IMR-90 (cell line): ENCODE measurements at regions not wholly inside any gene's neighbourhood (a gene's known extent, or its start where the extent isn't known, plus 50 kb on each side); places are given as distances from the start of the nearest gene placed in this dataset.

Source experiments
- ATAC-seq: fragments of 200-7000 bp; cut with Tn5 transposase; 2 replicates; pipeline ENCODE4 v1.9.1; 2020; ENCODE audit warnings: low read depth, mild to moderate bottlenecking, moderate library complexity
- BruUV-seq: library from RNA; stranded (reverse); fragments of 400-500 nt; replicated peaks from 2 replicates; lab custom pipeline; 2021; lab: Mats Ljungman, UMichigan
- CTCF ChIA-PET: fragments of 300-600 bp; formaldehyde crosslinking; extraction: SDS; loops from one replicate; lab custom pipeline; 2021; ENCODE audit warnings: antibody characterized with exemption; lab: Yijun Ruan, JAX
- POLR2A ChIA-PET: fragments of 300-600 bp; sonication (Branson Sonifier 250); formaldehyde crosslinking; loops from one replicate; lab custom pipeline; 2022; ENCODE audit warnings: antibody characterized with exemption; ENCODE audit not compliant: unreplicated experiment; lab: Charles Lee
- DNase-seq: peaks from one replicate; pipeline ENCODE4 v3.0.0; 2013
- H2AFZ ChIP-seq: replicated peaks from 2 replicates; pipeline ENCODE3; 2013; ENCODE audit warnings: low read length, mild to moderate bottlenecking; ENCODE audit not compliant: poor library complexity
- H2AK5ac ChIP-seq: 2 replicates; pipeline ENCODE4 v1.6.1; 2013; ENCODE audit warnings: low read depth, low read length, inconsistent platforms
- H2AK9ac ChIP-seq: replicated peaks from 2 replicates; pipeline ENCODE3; 2013; ENCODE audit warnings: mild to moderate bottlenecking, low read depth, low read length, moderate library complexity; ENCODE audit not compliant: poor library complexity
- H2BK120ac ChIP-seq: 2 replicates; pipeline ENCODE4 v1.6.1; 2013; ENCODE audit warnings: low read depth, low read length, inconsistent platforms
- H2BK15ac ChIP-seq: 3 replicates; pipeline ENCODE4 v1.6.1; 2013; ENCODE audit warnings: low read depth, low read length, inconsistent platforms
- H2BK20ac ChIP-seq: 2 replicates; pipeline ENCODE4 v1.6.1; 2013; ENCODE audit warnings: low read depth, mild to moderate bottlenecking, inconsistent platforms, low read length, moderate library complexity
- H2BK5ac ChIP-seq: 2 replicates; pipeline ENCODE4 v1.6.1; 2013; ENCODE audit warnings: mild to moderate bottlenecking, low read depth, low read length, inconsistent platforms; ENCODE audit not compliant: poor library complexity, severe bottlenecking
- H3K14ac ChIP-seq: replicated peaks from 2 replicates; pipeline ENCODE4 v1.6.1; 2013; ENCODE audit warnings: low read depth, low read length, inconsistent platforms
- H3K18ac ChIP-seq: 2 replicates; pipeline ENCODE4 v1.6.1; 2013; ENCODE audit warnings: low read depth, low read length, control low read depth
- H3K23ac ChIP-seq: 2 replicates; pipeline ENCODE4 v1.6.1; 2013; ENCODE audit warnings: low read depth, low read length, inconsistent platforms
- H3K27ac ChIP-seq: 2 replicates; pipeline ENCODE4 v1.5.1; 2013; ENCODE audit warnings: mild to moderate bottlenecking, control low read depth, low read length; ENCODE audit not compliant: insufficient read depth
- H3K27me3 ChIP-seq: 2 replicates; pipeline ENCODE4 v1.6.1; 2013; ENCODE audit warnings: low read length; ENCODE audit not compliant: control insufficient read depth, insufficient read depth
- H3K36me3 ChIP-seq: 2 replicates; pipeline ENCODE4 v1.6.1; 2013; ENCODE audit warnings: low read length, mixed read lengths; ENCODE audit not compliant: control insufficient read depth, insufficient read depth
- H3K4ac ChIP-seq: 2 replicates; pipeline ENCODE4 v1.6.1; 2013; ENCODE audit warnings: low read depth, low read length, inconsistent platforms
- H3K4me1 ChIP-seq: 2 replicates; pipeline ENCODE4 v1.6.1; 2013; ENCODE audit warnings: low read length, mixed read lengths; ENCODE audit not compliant: control insufficient read depth, insufficient read depth
- H3K4me2 ChIP-seq: 2 replicates; pipeline ENCODE4 v1.6.1; 2013; ENCODE audit warnings: low read depth, mild to moderate bottlenecking, control low read depth, low read length, moderate library complexity
- H3K4me3 ChIP-seq: 2 replicates; pipeline ENCODE4 v1.5.1; 2013; ENCODE audit warnings: low read depth, mild to moderate bottlenecking, control low read depth, low read length, moderate library complexity; ENCODE audit not compliant: insufficient read depth
- H3K56ac ChIP-seq: 2 replicates; pipeline ENCODE4 v1.6.1; 2013; ENCODE audit warnings: low read length, inconsistent platforms; ENCODE audit not compliant: insufficient read depth; ENCODE audit errors: extremely low read depth
- H3K79me1 ChIP-seq, 2 experiments: 2 replicates each; pipeline ENCODE4 v1.6.1; 2013; ENCODE audit warnings: low read length in 2 of 2, inconsistent platforms in 1 of 2, low read depth in 1 of 2
- H3K9ac ChIP-seq: 2 replicates; pipeline ENCODE4 v1.6.1; 2013; ENCODE audit warnings: low read depth, low read length, control low read depth
- H3K9me1 ChIP-seq: 2 replicates; pipeline ENCODE4 v1.6.1; 2013; ENCODE audit warnings: low read length, inconsistent platforms; ENCODE audit not compliant: insufficient read depth
- H3K9me3 ChIP-seq: 2 replicates; pipeline ENCODE4 v1.6.1; 2013; ENCODE audit warnings: low read length; ENCODE audit not compliant: control insufficient read depth, insufficient read depth
- H4K20me1 ChIP-seq: 2 replicates; pipeline ENCODE4 v1.6.1; 2013; ENCODE audit warnings: low read length, inconsistent platforms; ENCODE audit not compliant: insufficient read depth
- H4K5ac ChIP-seq: 2 replicates; pipeline ENCODE4 v1.6.1; 2013; ENCODE audit warnings: mild to moderate bottlenecking, low read depth, low read length, control low read depth
- H4K8ac ChIP-seq, 2 experiments: 2 replicates each; pipeline ENCODE4 v1.6.1; 2013; ENCODE audit warnings: low read depth in 2 of 2, low read length in 2 of 2, control low read depth in 1 of 2, inconsistent platforms in 1 of 2
- H4K91ac ChIP-seq: 2 replicates; pipeline ENCODE4 v1.6.1; 2013; ENCODE audit warnings: low read depth, low read length, inconsistent platforms; ENCODE audit not compliant: insufficient read depth
- FOS ChIP-seq: fragments of 150-350 bp; IDR thresholded peaks from 2 replicates; pipeline ENCODE4 v1.6.1; 2016; ENCODE audit warnings: low read depth, low read length
- WGBS, 2 experiments: methylation state at CpG; one replicate each; pipeline versions ENCODE4 v1.1.5 to v1.1.7; 2013; ENCODE audit warnings: missing lambda C conversion rate in 2 of 2; ENCODE audit not compliant: insufficient read length in 1 of 2; ENCODE audit errors: extremely low coverage in 2 of 2; 5-methylcytosine and 5-hydroxymethylcytosine counted together
- dilution Hi-C: fragments of 300-500 bp; cut with HindIII; formaldehyde crosslinking; loops from one replicate; pipeline ENCODE4 v1.14.3; 2018; ENCODE audit warnings: low sequenced_read_pairs; ENCODE audit not compliant: unreplicated experiment
- in situ Hi-C: fragments of 300-500 bp; cut with MboI; formaldehyde crosslinking; loops from 3 replicates; pipeline ENCODE4 v1.14.3; 2019; ENCODE audit warnings: low sequenced_read_pairs, inconsistent platforms, mixed read lengths
- intact Hi-C: fragments of 100-400 bp; cut with micrococcal nuclease; formaldehyde crosslinking; loops from 2 replicates; pipeline ENCODE4 v1.10.0; 2022
- TF ChIP-seq, protein P1 (sequence below): conservative IDR thresholded peaks from 2 replicates; pipeline ENCODE4 v1.5.1; 2012; ENCODE audit warnings: mild to moderate bottlenecking, low read depth, low read length, improper control_type of control experiment

DNA sequence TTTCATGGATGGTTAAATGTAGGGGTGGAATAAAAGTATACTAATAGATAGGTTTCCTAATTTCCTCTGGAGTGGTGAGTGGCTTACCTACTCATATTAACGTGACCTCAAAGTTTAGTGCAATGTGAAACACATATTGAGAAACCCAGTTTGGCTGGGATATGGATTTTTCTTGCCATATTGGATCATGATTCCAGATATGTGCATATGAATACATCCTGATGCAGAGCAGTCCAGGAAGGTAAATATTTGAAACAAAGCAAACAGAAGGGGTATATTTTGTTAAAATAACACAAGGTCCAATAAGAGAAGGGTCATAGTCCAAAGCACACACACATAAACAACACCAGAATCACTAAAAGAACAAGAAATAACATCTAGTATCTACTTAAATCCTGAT lies 608.1 kb downstream of the PKHD1 start:
- H3K36me3 ChIP-seq = no peaks in the 10 kb centered on the region
- in situ Hi-C loops = no loop called here
- H3K18ac ChIP-seq = no peak overlapping the region
- DNase-seq = no peak
- ChIA-PET CTCF (no interaction called here), POLR2A (no interaction called here)
- no peak overlapping the region for H4K8ac ChIP-seq
- H3K4me2 ChIP-seq = no peak overlapping the region
- no peak overlapping the region for H3K4me3 ChIP-seq
- H4K20me1 ChIP-seq = no peaks in the 10 kb centered on the region
- no peak overlapping the region for H3K4ac ChIP-seq
- H3K56ac ChIP-seq = no peak overlapping the region
- H2AFZ ChIP-seq = no peak overlapping the region
- no peak overlapping the region for H2AK5ac ChIP-seq
- no peaks in the 10 kb centered on the region for H3K4me1 ChIP-seq
- H2BK20ac ChIP-seq = no peak overlapping the region
- peaks cover 4% of the 10 kb centered on the region for H3K9me3 ChIP-seq
- dilution Hi-C loops = no loop called here
- H3K9ac ChIP-seq = no peak overlapping the region
- H3K9me1 ChIP-seq = no peaks in the 10 kb centered on the region
- H2BK15ac ChIP-seq = no peak overlapping the region
- ATAC-seq = no peak
- no peaks in the 10 kb centered on the region for H3K27me3 ChIP-seq
- H2AK9ac ChIP-seq = no peak overlapping the region
- H3K27ac ChIP-seq = no peak overlapping the region
- no peaks in the 10 kb centered on the region for H3K79me1 ChIP-seq
- TF ChIP-seq, protein P1, sequence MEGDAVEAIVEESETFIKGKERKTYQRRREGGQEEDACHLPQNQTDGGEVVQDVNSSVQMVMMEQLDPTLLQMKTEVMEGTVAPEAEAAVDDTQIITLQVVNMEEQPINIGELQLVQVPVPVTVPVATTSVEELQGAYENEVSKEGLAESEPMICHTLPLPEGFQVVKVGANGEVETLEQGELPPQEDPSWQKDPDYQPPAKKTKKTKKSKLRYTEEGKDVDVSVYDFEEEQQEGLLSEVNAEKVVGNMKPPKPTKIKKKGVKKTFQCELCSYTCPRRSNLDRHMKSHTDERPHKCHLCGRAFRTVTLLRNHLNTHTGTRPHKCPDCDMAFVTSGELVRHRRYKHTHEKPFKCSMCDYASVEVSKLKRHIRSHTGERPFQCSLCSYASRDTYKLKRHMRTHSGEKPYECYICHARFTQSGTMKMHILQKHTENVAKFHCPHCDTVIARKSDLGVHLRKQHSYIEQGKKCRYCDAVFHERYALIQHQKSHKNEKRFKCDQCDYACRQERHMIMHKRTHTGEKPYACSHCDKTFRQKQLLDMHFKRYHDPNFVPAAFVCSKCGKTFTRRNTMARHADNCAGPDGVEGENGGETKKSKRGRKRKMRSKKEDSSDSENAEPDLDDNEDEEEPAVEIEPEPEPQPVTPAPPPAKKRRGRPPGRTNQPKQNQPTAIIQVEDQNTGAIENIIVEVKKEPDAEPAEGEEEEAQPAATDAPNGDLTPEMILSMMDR = no peak
- TF ChIP-seq FOS = no peak
- intact Hi-C loops = no loop called here
- H4K5ac ChIP-seq = no peak overlapping the region
- BruUV-seq = no TSS peak
- no peak overlapping the region for H2BK120ac ChIP-seq
- no peak overlapping the region for H3K23ac ChIP-seq
- H4K91ac ChIP-seq = no peak overlapping the region
- H3K14ac ChIP-seq = no peak overlapping the region
- no CpG with 5 or more reads among the region's 1 CpG for WGBS, 2 experiments
- H2BK5ac ChIP-seq = no peak overlapping the region
